HepG2 (cell line): ENCODE measurements at regions not wholly inside any gene's neighbourhood (a gene's known extent, or its start where the extent isn't known, plus 50 kb on each side); places are given as distances from the start of the nearest gene placed in this dataset.

Source experiments
- ATAC-seq: fragments of 200-7000 bp; cut with Tn5 transposase; 3 replicates; pipeline ENCODE4 v1.9.1; 2020; ENCODE audit warnings: mild to moderate bottlenecking, moderate library complexity
- BruUV-seq: library from RNA; stranded (reverse); fragments of 400-500 nt; replicated peaks from 2 replicates; lab custom pipeline; 2021; lab: Mats Ljungman, UMichigan
- CTCF ChIA-PET: fragments of 300-600 bp; formaldehyde crosslinking; extraction: SDS; loops from one replicate; lab custom pipeline; 2021; ENCODE audit warnings: low total read pairs, inconsistent platforms, low intra/inter-chr PET ratio; lab: Yijun Ruan, JAX
- POLR2A ChIA-PET: fragments of 350-600 bp; sonication (Branson Sonifier 250); formaldehyde crosslinking; loops from one replicate; lab custom pipeline; 2020; ENCODE audit warnings: antibody characterized with exemption, inconsistent platforms; lab: Yijun Ruan, JAX
- DNase-seq: peaks from one replicate; pipeline ENCODE4 v3.0.0-alpha.2; 2015; ENCODE audit warnings: low spot score
- FAIRE-seq: peaks from 3 replicates; lab custom pipeline; 2011; peaks lifted over from hg19 to GRCh38; lab: Jason Lieb, UNC
- H2AFZ ChIP-seq: one replicate; pipeline ENCODE4 v1.6.1; 2011; ENCODE audit warnings: low read length, inconsistent platforms
- H3K27ac ChIP-seq: fragments of 300-600 bp; 3 replicates; pipeline ENCODE4 v1.8.0; 2011; ENCODE audit warnings: mixed run types, mild to moderate bottlenecking, mixed read lengths, low read length, inconsistent platforms; ENCODE audit not compliant: insufficient read depth; ENCODE audit errors: extremely low read length
- H3K27me3 ChIP-seq, 2 experiments: fragments of 200-600 bp in 1 of 2; 2 replicates in 1 of 2; 3 replicates in 1 of 2; pipeline versions ENCODE4 v1.6.0 to v1.8.0; 2011; ENCODE audit warnings: low read length in 2 of 2, mild to moderate bottlenecking in 2 of 2, moderate library complexity in 2 of 2, inconsistent platforms in 1 of 2; ENCODE audit not compliant: insufficient read depth in 2 of 2, control insufficient read depth in 1 of 2
- H3K36me3 ChIP-seq, 2 experiments: fragments of 200-600 bp in 1 of 2; replicated peaks in 1 of 2; 2 replicates in 1 of 2; 3 replicates in 1 of 2; pipeline versions ENCODE4 v1.5.1 to v1.8.0; 2011; ENCODE audit warnings: low read length in 2 of 2, inconsistent platforms in 1 of 2; ENCODE audit not compliant: insufficient read depth in 2 of 2, control insufficient read depth in 1 of 2
- H3K4me1 ChIP-seq: 2 replicates; pipeline ENCODE4 v1.5.1; 2012; ENCODE audit warnings: low read length, inconsistent platforms; ENCODE audit not compliant: insufficient read depth
- H3K4me2 ChIP-seq: 2 replicates; pipeline ENCODE4 v1.6.0; 2011; ENCODE audit warnings: low read depth, low read length, inconsistent platforms
- H3K4me3 ChIP-seq, 3 experiments: fragments of 200-600 bp in 1 of 3; sonication (generic), shearing (Covaris generic) in 1 of 3; replicated peaks in 1 of 3; 2 replicates each; pipeline ENCODE4 v1.5.1; 2011 to 2016; ENCODE audit warnings: low read length in 3 of 3, inconsistent platforms in 2 of 3, low read depth in 2 of 3, mild to moderate bottlenecking in 2 of 3, control low read depth in 1 of 3, mixed read lengths in 1 of 3; ENCODE audit not compliant: insufficient read depth in 1 of 3
- H3K79me2 ChIP-seq: one replicate; pipeline ENCODE4 v1.6.1; 2011; ENCODE audit warnings: low read length, inconsistent platforms; ENCODE audit not compliant: insufficient read depth
- H3K9ac ChIP-seq: 2 replicates; pipeline ENCODE4 v1.6.0; 2011; ENCODE audit warnings: mild to moderate bottlenecking, low read depth, low read length, inconsistent platforms; ENCODE audit not compliant: insufficient read depth
- H3K9me3 ChIP-seq: 2 replicates; pipeline ENCODE4 v1.5.1; 2012; ENCODE audit warnings: mild to moderate bottlenecking, low read length
- H4K20me1 ChIP-seq: 2 replicates; pipeline ENCODE4 v1.6.0; 2011; ENCODE audit warnings: inconsistent platforms, mild to moderate bottlenecking, low read length, moderate library complexity; ENCODE audit not compliant: insufficient read depth
- BCL3 ChIP-seq: sonication (generic); formaldehyde crosslinking; IDR thresholded peaks from 2 replicates; pipeline ENCODE4 v1.5.1; 2020; ENCODE audit warnings: mild to moderate bottlenecking, missing genetic modification reagents, moderate library complexity
- CBFB ChIP-seq: sonication (generic); formaldehyde crosslinking; IDR thresholded peaks from 2 replicates; pipeline ENCODE4 v1.4.0; 2020; ENCODE audit warnings: missing genetic modification reagents
- E2F2 ChIP-seq: sonication (generic); formaldehyde crosslinking; IDR thresholded peaks from 2 replicates; pipeline ENCODE4 v1.4.0; 2020; ENCODE audit warnings: missing genetic modification reagents, borderline replicate concordance
- KLF9 ChIP-seq: IDR thresholded peaks from 2 replicates; pipeline ENCODE4 v1.6.1; 2016; ENCODE audit warnings: low read depth
- MAFG ChIP-seq: sonication (generic); formaldehyde crosslinking; IDR thresholded peaks from 2 replicates; pipeline ENCODE4 v1.5.1; 2020; ENCODE audit warnings: mild to moderate bottlenecking, missing genetic modification reagents
- MIER3 ChIP-seq: IDR thresholded peaks from 2 replicates; pipeline ENCODE4 v1.6.1; 2016; ENCODE audit warnings: missing compliant biosample characterization, borderline replicate concordance
- NFIC ChIP-seq: IDR thresholded peaks from 2 replicates; pipeline ENCODE4 v1.6.1; 2012; ENCODE audit warnings: mild to moderate bottlenecking, low read length, inconsistent platforms
- PAWR ChIP-seq: sonication (generic); formaldehyde crosslinking; IDR thresholded peaks from 2 replicates; pipeline ENCODE4 v1.4.0; 2020; ENCODE audit warnings: missing genetic modification reagents, mild to moderate bottlenecking, borderline replicate concordance
- RFXAP ChIP-seq: sonication (generic); formaldehyde crosslinking; IDR thresholded peaks from 2 replicates; pipeline ENCODE4 v1.4.0; 2020; ENCODE audit warnings: missing genetic modification reagents, borderline replicate concordance
- SNRNP70 ChIP-seq: fragments of 200-400 bp; formaldehyde crosslinking; IDR thresholded peaks from 2 replicates; pipeline ENCODE4 v1.6.1; 2017; ENCODE audit warnings: mild to moderate bottlenecking, low read depth, low read length, moderate library complexity
- ZBTB1 ChIP-seq: sonication (generic); formaldehyde crosslinking; IDR thresholded peaks from 2 replicates; pipeline ENCODE4 v1.4.0; 2020; ENCODE audit warnings: missing genetic modification reagents, borderline replicate concordance
- ZFAT ChIP-seq: sonication (generic); formaldehyde crosslinking; conservative IDR thresholded peaks from 2 replicates; pipeline ENCODE4 v1.8.1; 2023; ENCODE audit warnings: missing genetic modification reagents, inconsistent platforms
- ZFP82 ChIP-seq: sonication (generic); formaldehyde crosslinking; IDR thresholded peaks from 2 replicates; pipeline ENCODE4 v1.5.1; 2020; ENCODE audit warnings: mild to moderate bottlenecking, missing genetic modification reagents, borderline replicate concordance
- ZKSCAN1 ChIP-seq: fragments of 150-350 bp; IDR thresholded peaks from 2 replicates; pipeline ENCODE4 v1.6.1; 2014; ENCODE audit warnings: low read length
- ZNF101 ChIP-seq: sonication (generic); formaldehyde crosslinking; IDR thresholded peaks from 2 replicates; pipeline ENCODE4 v1.4.0; 2020; ENCODE audit warnings: mild to moderate bottlenecking, low read depth, missing genetic modification reagents, borderline replicate concordance
- ZNF121 ChIP-seq: sonication (generic); formaldehyde crosslinking; IDR thresholded peaks from 2 replicates; pipeline ENCODE4 v1.5.0; 2020; ENCODE audit warnings: mild to moderate bottlenecking, missing genetic modification reagents
- ZNF326 ChIP-seq: sonication (generic); formaldehyde crosslinking; IDR thresholded peaks from 2 replicates; pipeline ENCODE4 v1.4.0; 2020; ENCODE audit warnings: missing genetic modification reagents, borderline replicate concordance
- ZNF513 ChIP-seq: sonication (generic); formaldehyde crosslinking; conservative IDR thresholded peaks from 2 replicates; pipeline ENCODE4 v1.5.0; 2020; ENCODE audit warnings: missing genetic modification reagents
- ZXDC ChIP-seq: sonication (generic); formaldehyde crosslinking; IDR thresholded peaks from 2 replicates; pipeline ENCODE4 v1.5.0; 2020; ENCODE audit warnings: mild to moderate bottlenecking, missing genetic modification reagents
- WGBS: methylation state at CpG from one replicate; pipeline ENCODE4 v1.1.6; 2017; ENCODE audit warnings: low lambda C conversion rate; 5-methylcytosine and 5-hydroxymethylcytosine counted together
- in situ Hi-C: cut with HindIII; loops from 2 replicates; pipeline ENCODE4 v1.10.0; 2017; ENCODE audit warnings: low pct_unique_long_range_greater_than_20kb; ENCODE audit not compliant: extremely low pct_ligation_motif_present
- intact Hi-C: fragments of 100-400 bp; cut with micrococcal nuclease; formaldehyde crosslinking; loops from one replicate; pipeline ENCODE4 v1.10.0; 2022; ENCODE audit not compliant: unreplicated experiment

GRCh38 chr2:33796511-33796910 is 197.4 kb upstream of the FAM98A start (continued):
- TF ChIP-seq NFIC (no peak), ZKSCAN1 (no peak), ZBTB1 (CRISPR knock-in tag) (no peak), ZNF101 (CRISPR knock-in tag) (no peak), ZNF121 (CRISPR knock-in tag) (no peak), ZNF513 (CRISPR knock-in tag) (no peak), SNRNP70 (no peak), RFXAP (CRISPR knock-in tag) (no peak), MAFG (CRISPR knock-in tag) (no peak), BCL3 (CRISPR knock-in tag) (no peak)

- Histone ChIP-seq H3K79me2 (no peaks in the 10 kb centered on the region), H3K4me1 (no peaks in the 10 kb centered on the region), H3K36me3 (no peaks in the 10 kb centered on the region), H3K27ac (no peak overlapping the region), H3K4me2 (no peak overlapping the region), H2AFZ (no peak overlapping the region), H4K20me1 (no peaks in the 10 kb centered on the region), H3K4me3 (no peak overlapping the region), H3K9ac (no peak overlapping the region), H3K9me3 (no peaks in the 10 kb centered on the region; the same call in 1 of the 2 replicates), H3K27me3 (no peaks in the 10 kb centered on the region)
- intact Hi-C loops = no loop called here
- CTCF ChIA-PET = no interaction called here
- FAIRE-seq (no peak), ATAC-seq (no peak), DNase-seq (no peak)
- in situ Hi-C loops = no loop called here
- 12% methylated on average over 3 of the region's 3 CpGs for WGBS
- no TSS peak for BruUV-seq
- POLR2A ChIA-PET = no interaction called here
- TF ChIP-seq ZFAT (CRISPR knock-in tag) (no peak), E2F2 (CRISPR knock-in tag) (no peak), ZFP82 (CRISPR knock-in tag) (no peak), ZXDC (CRISPR knock-in tag) (no peak), CBFB (no peak), PAWR (CRISPR knock-in tag) (no peak), MIER3 (CRISPR knock-in tag) (no peak), ZNF326 (CRISPR knock-in tag) (no peak), KLF9 (CRISPR knock-in tag) (no peak)
Observed at GRCh38 chr2:33791625-33792024, 192.5 kb upstream of the FAM98A start.
